Cardiac muscle cell (in vitro differentiated cells and primary cell): ENCODE measurements at regions not wholly inside any gene's neighbourhood (a gene's known extent, or its start where the extent isn't known, plus 50 kb on each side); places are given as distances from the start of the nearest gene placed in this dataset.

ENCODE experiments used
- DNase-seq, 2 donors: peaks; one replicate each; pipeline versions ENCODE4 v3.0.0 to v3.0.0-alpha.2; 2010 to 2017; ENCODE audit warnings: low read depth in 1 of 2, low spot score in 1 of 2
- H3K27ac ChIP-seq: fragments of 200-600 bp; sonication (generic); 2 replicates; pipeline ENCODE4 v1.5.1; 2016
- H3K27me3 ChIP-seq: fragments of 200-600 bp; sonication (generic); 2 replicates; pipeline ENCODE4 v1.6.0; 2016; ENCODE audit warnings: control low read depth
- H3K36me3 ChIP-seq: fragments of 200-600 bp; sonication (generic); 2 replicates; pipeline ENCODE4 v1.5.1; 2016; ENCODE audit warnings: control low read depth
- H3K4me1 ChIP-seq: fragments of 200-600 bp; sonication (generic); 2 replicates; pipeline ENCODE4 v1.8.1; 2017; ENCODE audit warnings: low read depth, mild to moderate bottlenecking, mixed run types
- H3K4me3 ChIP-seq: fragments of 200-600 bp; sonication (generic); 2 replicates; pipeline ENCODE4 v1.5.1; 2016; ENCODE audit warnings: mild to moderate bottlenecking
- H3K9me3 ChIP-seq: fragments of 200-600 bp; sonication (generic); 2 replicates; pipeline ENCODE4 v1.5.1; 2017; ENCODE audit warnings: low read depth, mild to moderate bottlenecking, control low read depth
- TF ChIP-seq, protein P1 (sequence below): IDR thresholded peaks from 2 replicates; pipeline ENCODE4 v1.5.1; 2012; ENCODE audit warnings: low read depth, mild to moderate bottlenecking, low read length

DNA sequence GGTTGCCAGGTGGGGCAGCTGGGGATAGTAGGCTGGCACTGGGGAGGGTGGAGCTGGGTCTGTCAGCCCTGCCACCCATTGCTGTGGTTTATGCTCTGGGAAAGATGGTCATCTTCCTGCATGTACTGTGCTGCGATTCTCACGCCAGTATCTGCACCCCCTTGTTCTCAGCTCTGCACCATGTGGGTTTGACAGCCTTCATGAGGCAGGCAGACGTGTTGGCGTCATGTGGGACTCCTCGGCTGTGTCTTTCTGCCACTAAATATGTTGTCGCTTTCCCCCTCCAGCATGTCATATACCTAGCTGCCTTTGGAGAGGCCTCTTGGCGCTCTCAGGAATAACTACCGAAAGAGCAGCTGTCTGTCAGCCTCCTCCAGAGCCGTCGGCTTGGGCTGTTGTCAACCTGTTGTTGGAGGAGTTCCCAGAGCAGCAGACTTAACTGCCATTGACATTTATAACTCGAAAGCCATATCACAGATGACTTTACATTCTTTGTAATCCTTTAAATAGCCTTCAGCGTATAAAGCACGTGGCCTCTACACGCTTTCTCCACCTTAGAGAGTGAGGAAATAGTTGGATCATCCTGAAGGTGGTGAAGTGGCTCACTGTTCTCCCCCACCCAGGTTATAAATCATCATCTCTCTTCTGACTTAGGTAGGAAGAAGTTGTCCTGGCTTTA is 80.4 kb upstream of the MGAT5 start:
- no peaks in the 10 kb centered on the region for H3K27me3 ChIP-seq
- peak in 1 of 2 donors; percentile 80 for DNase-seq
- H3K27ac ChIP-seq: peak overlapping the region; percentile 84
- peaks cover 46% of the 10 kb centered on the region for H3K4me1 ChIP-seq
- no peak overlapping the region for H3K4me3 ChIP-seq
- TF ChIP-seq, protein P1, sequence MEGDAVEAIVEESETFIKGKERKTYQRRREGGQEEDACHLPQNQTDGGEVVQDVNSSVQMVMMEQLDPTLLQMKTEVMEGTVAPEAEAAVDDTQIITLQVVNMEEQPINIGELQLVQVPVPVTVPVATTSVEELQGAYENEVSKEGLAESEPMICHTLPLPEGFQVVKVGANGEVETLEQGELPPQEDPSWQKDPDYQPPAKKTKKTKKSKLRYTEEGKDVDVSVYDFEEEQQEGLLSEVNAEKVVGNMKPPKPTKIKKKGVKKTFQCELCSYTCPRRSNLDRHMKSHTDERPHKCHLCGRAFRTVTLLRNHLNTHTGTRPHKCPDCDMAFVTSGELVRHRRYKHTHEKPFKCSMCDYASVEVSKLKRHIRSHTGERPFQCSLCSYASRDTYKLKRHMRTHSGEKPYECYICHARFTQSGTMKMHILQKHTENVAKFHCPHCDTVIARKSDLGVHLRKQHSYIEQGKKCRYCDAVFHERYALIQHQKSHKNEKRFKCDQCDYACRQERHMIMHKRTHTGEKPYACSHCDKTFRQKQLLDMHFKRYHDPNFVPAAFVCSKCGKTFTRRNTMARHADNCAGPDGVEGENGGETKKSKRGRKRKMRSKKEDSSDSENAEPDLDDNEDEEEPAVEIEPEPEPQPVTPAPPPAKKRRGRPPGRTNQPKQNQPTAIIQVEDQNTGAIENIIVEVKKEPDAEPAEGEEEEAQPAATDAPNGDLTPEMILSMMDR: no peak
- H3K9me3 ChIP-seq: no peaks in the 10 kb centered on the region
- H3K36me3 ChIP-seq: no peaks in the 10 kb centered on the region

DNA sequence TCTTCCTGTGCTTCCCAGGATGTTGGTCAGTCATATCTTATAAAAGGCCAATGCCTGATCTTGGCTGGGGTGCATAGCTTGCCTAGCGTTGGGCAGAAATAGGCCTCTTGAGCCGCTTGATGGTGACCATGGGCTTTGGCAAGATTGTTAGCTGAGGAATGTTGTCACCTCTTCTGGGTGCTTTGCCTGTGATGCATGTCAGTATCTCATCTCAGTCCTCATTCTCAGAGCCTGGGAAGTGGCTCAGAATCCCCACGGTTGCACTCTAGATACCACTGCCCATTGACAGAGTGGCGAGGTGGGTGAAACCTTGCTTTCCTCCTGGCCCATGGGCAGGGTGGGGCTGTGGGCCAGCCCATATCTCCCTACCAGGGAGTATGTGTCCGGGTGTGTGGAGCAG is 79.2 kb upstream of the MGAT5 start:
- H3K27me3 ChIP-seq: no peaks in the 10 kb centered on the region
- no peaks in the 10 kb centered on the region for H3K36me3 ChIP-seq
- H3K4me3 ChIP-seq: no peak overlapping the region
- no peak for DNase-seq
- peaks cover 46% of the 10 kb centered on the region for H3K4me1 ChIP-seq
- H3K9me3 ChIP-seq: no peaks in the 10 kb centered on the region
- TF ChIP-seq, protein P1: no peak
- H3K27ac ChIP-seq: peak overlapping the region; percentile 84

DNA sequence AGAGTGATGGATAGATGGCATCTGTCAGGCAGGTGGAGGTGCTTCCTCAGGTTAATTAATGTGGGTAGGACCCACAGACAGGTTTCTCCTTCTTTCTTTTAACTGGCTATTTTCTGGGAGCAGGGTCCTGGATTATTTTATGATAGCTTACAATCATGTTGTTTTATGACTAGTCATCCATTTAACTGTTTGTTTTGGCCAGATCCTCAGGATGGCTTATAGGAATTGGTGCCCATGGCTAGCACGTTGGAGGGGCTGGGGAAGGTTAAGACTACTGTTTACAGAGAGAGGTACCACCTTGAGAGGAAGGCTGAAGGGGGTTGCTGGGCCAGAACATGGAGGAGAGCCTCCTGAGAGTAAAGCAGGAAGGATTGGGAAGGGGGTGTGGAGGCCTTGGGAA is 78.0 kb upstream of the MGAT5 start:
- Histone ChIP-seq H3K27me3 (no peaks in the 10 kb centered on the region), H3K9me3 (no peaks in the 10 kb centered on the region), H3K4me1 (peaks cover 44% of the 10 kb centered on the region), H3K4me3 (no peak overlapping the region), H3K27ac (no peak overlapping the region), H3K36me3 (no peaks in the 10 kb centered on the region)
- DNase-seq: no peak
- TF ChIP-seq, protein P1: no peak

DNA sequence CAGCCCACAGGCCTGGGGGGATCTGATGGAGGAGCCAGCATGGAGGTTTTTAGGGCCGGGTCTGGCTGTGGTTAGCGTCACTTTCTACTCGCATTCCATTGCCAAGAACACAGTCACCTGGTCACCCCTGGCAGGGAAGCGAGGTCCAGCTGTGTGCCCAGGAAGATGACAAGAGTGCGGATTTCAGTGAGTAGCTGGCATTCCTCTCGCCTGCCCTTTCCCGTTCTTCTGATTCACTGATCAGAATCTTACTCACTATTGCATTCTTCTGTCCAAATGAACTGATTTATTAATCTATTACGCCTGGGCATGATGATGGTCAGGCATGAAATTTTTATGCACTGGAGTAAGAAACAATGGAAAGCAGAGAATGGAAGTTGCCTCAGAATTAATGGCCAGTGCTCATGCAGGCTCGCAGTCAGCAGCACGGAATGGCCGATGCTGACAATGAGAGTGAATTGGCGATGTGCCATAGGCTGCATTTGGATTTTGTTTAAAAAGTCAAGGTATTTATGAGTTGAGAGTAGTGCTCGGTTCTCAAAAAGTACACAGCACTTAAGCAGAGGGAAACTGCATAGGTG is 76.4 kb upstream of the MGAT5 start:
- Histone ChIP-seq H3K4me1 (peaks cover 31% of the 10 kb centered on the region), H3K27me3 (no peaks in the 10 kb centered on the region), H3K4me3 (no peak overlapping the region), H3K36me3 (no peaks in the 10 kb centered on the region), H3K9me3 (no peaks in the 10 kb centered on the region), H3K27ac (no peak overlapping the region)
- no peak for DNase-seq
- TF ChIP-seq, protein P1: no peak

GRCh38 chr2:134178138-134178877 is 75.6 kb upstream of the MGAT5 start:
- TF ChIP-seq, protein P1: no peak

More at GRCh38 chr2:134178138-134178877, 75.6 kb upstream of the MGAT5 start:
- H3K4me1 ChIP-seq: peaks cover 24% of the 10 kb centered on the region
- H3K27ac ChIP-seq: no peak overlapping the region
- no peak for DNase-seq
- no peaks in the 10 kb centered on the region for H3K9me3 ChIP-seq
- no peaks in the 10 kb centered on the region for H3K27me3 ChIP-seq
- H3K36me3 ChIP-seq: no peaks in the 10 kb centered on the region
- no peak overlapping the region for H3K4me3 ChIP-seq
